Activated CD8-positive, alpha-beta T cell treated with anti-CD3 and anti-CD28 coated beads for 36 hours (primary cell): ENCODE measurements at regions not wholly inside any gene's neighbourhood (a gene's known extent, or its start where the extent isn't known, plus 50 kb on each side); places are given as distances from the start of the nearest gene placed in this dataset.

Experiments
- ATAC-seq: fragments of 200-7000 bp; cut with Tn5 transposase; one replicate; pipeline ENCODE4 v1.10.0; 2021; ENCODE audit warnings: mild to moderate bottlenecking, moderate library complexity
- CTCF ChIA-PET: fragments of 350-600 bp; sonication (Branson Sonifier 250); formaldehyde crosslinking; loops from one replicate; lab custom pipeline; 2021; ENCODE audit warnings: antibody characterized with exemption; lab: Charles Lee
- POLR2A ChIA-PET: fragments of 350-600 bp; sonication (Branson Sonifier 250); formaldehyde crosslinking; loops from one replicate; lab custom pipeline; 2021; ENCODE audit warnings: antibody characterized with exemption; lab: Charles Lee
- DNase-seq: peaks from one replicate; pipeline ENCODE4 v3.0.0-alpha.2; 2020
- H3K27ac Mint-ChIP-seq: one replicate; pipeline ENCODE4 v1.8.0; 2021; ENCODE audit warnings: mild to moderate bottlenecking, mixed read lengths
- H3K27me3 Mint-ChIP-seq: one replicate; pipeline ENCODE4 v1.8.0; 2021; ENCODE audit warnings: mixed read lengths
- H3K36me3 Mint-ChIP-seq: one replicate; pipeline ENCODE4 v1.8.0; 2021; ENCODE audit warnings: low read depth, mixed read lengths
- H3K4me1 Mint-ChIP-seq: one replicate; pipeline ENCODE4 v1.8.0; 2021; ENCODE audit warnings: low read depth, mixed read lengths
- H3K4me3 Mint-ChIP-seq: one replicate; pipeline ENCODE4 v1.8.0; 2021; ENCODE audit warnings: mild to moderate bottlenecking, moderate library complexity, mixed read lengths
- H3K9me3 Mint-ChIP-seq: one replicate; pipeline ENCODE4 v1.8.0; 2021; ENCODE audit warnings: mixed read lengths
- CTCF ChIP-seq: fragments of 200-600 bp; IDR thresholded peaks from one replicate; pipeline ENCODE4 v1.8.0; 2022; ENCODE audit warnings: antibody characterized with exemption, mild to moderate bottlenecking
- intact Hi-C: fragments of 100-400 bp; cut with micrococcal nuclease; formaldehyde crosslinking; loops from one replicate; pipeline ENCODE4 v1.10.0; 2022

- TF ChIP-seq CTCF = no peak
- DNase-seq (peak; percentile 0), ATAC-seq (no peak)
- Mint-ChIP-seq H3K9me3 (no peaks in the 10 kb centered on the region), H3K36me3 (peaks cover 45% of the 10 kb centered on the region), H3K27ac (no peak overlapping the region), H3K4me3 (no peak overlapping the region), H3K4me1 (peaks cover 11% of the 10 kb centered on the region), H3K27me3 (no peaks in the 10 kb centered on the region)
- CTCF ChIA-PET = interaction anchor here (4.1 kb wide), 1 partner anchor 66 kb away, joined by 122 read pairs; no protein-coding TSS in a partner anchor
- POLR2A ChIA-PET = interaction anchor here (1.1 to 1.6 kb wide), 4 partner anchors 14 to 140 kb away, joined by 3 read pairs; no protein-coding TSS in a partner anchor
- intact Hi-C loops = no loop called here
Measured at GRCh38 chr17:77497578-77497934, 356.8 kb downstream of the SEC14L1 start.

GRCh38 chr17:77498091-77498741, 357.4 kb downstream of the SEC14L1 start:
- no peak for TF ChIP-seq CTCF
- intact Hi-C loops = no loop called here
- peak; percentile 1 for DNase-seq
- no peak for ATAC-seq
- peaks cover 40% of the 10 kb centered on the region for H3K36me3 Mint-ChIP-seq
- H3K4me3 Mint-ChIP-seq = no peak overlapping the region
- H3K9me3 Mint-ChIP-seq = no peaks in the 10 kb centered on the region
- POLR2A ChIA-PET = interaction anchor here (1.0 to 1.5 kb wide), 3 partner anchors 15 to 57 kb away, joined by 3 read pairs; no protein-coding TSS in a partner anchor
- peaks cover 11% of the 10 kb centered on the region for H3K4me1 Mint-ChIP-seq
- no peak overlapping the region for H3K27ac Mint-ChIP-seq
- CTCF ChIA-PET = interaction anchor here (4.1 kb wide), 1 partner anchor 67 kb away, joined by 122 read pairs; no protein-coding TSS in a partner anchor
- no peaks in the 10 kb centered on the region for H3K27me3 Mint-ChIP-seq

GRCh38 chr17:77498791-77499698, 358.3 kb downstream of the SEC14L1 start:
- intact Hi-C loops = no loop called here
- POLR2A ChIA-PET = interaction anchor here (1.0 to 1.5 kb wide), 2 partner anchors 16 to 42 kb away, joined by 3 read pairs; no protein-coding TSS in a partner anchor
- Mint-ChIP-seq H3K4me1 (peaks cover 11% of the 10 kb centered on the region), H3K27me3 (no peaks in the 10 kb centered on the region), H3K27ac (peak overlapping the region; percentile 71), H3K36me3 (peaks cover 40% of the 10 kb centered on the region), H3K9me3 (no peaks in the 10 kb centered on the region), H3K4me3 (no peak overlapping the region)
- DNase-seq (no peak), ATAC-seq (no peak)
- TF ChIP-seq CTCF = no peak
- CTCF ChIA-PET = no interaction called here

GRCh38 chr17:77499699-77500435, 359.1 kb downstream of the SEC14L1 start:
- peaks cover 5% of the 10 kb centered on the region for H3K4me1 Mint-ChIP-seq
- no peaks in the 10 kb centered on the region for H3K9me3 Mint-ChIP-seq
- peak overlapping the region; percentile 71 for H3K27ac Mint-ChIP-seq
- peaks cover 39% of the 10 kb centered on the region for H3K36me3 Mint-ChIP-seq
- ChIA-PET CTCF (no interaction called here), POLR2A (no interaction called here)
- intact Hi-C loops = no loop called here
- ATAC-seq (no peak), DNase-seq (no peak)
- no peak for TF ChIP-seq CTCF
- H3K4me3 Mint-ChIP-seq = no peak overlapping the region
- no peaks in the 10 kb centered on the region for H3K27me3 Mint-ChIP-seq
